Activated T-helper 17 cell treated with anti-CD3 and anti-CD28 coated beads, Interleukin-2, amount 50 U/mL, for 72 hours (primary cell): ENCODE measurements at regions not wholly inside any gene's neighbourhood (a gene's known extent, or its start where the extent isn't known, plus 50 kb on each side); places are given as distances from the start of the nearest gene placed in this dataset.

ENCODE experiments used
- ATAC-seq: fragments of 150-1000 bp; cut with Tn5 transposase; replicated peaks from 2 replicates; pipeline ENCODE4 v1.10.0; 2021; ENCODE audit warnings: mild to moderate bottlenecking, moderate library complexity
- H3K27ac Mint-ChIP-seq: one replicate; pipeline ENCODE4 v1.8.0; 2022; ENCODE audit warnings: mixed read lengths
- H3K27me3 Mint-ChIP-seq: one replicate; pipeline ENCODE4 v1.8.0; 2022; ENCODE audit warnings: mixed read lengths
- H3K36me3 Mint-ChIP-seq: one replicate; pipeline ENCODE4 v1.8.0; 2022; ENCODE audit warnings: low read depth, mild to moderate bottlenecking, mixed read lengths
- H3K4me1 Mint-ChIP-seq: one replicate; pipeline ENCODE4 v1.8.0; 2022; ENCODE audit warnings: mixed read lengths
- H3K4me3 Mint-ChIP-seq: one replicate; pipeline ENCODE4 v1.8.0; 2022; ENCODE audit warnings: mild to moderate bottlenecking, mixed read lengths
- H3K9me3 Mint-ChIP-seq: one replicate; pipeline ENCODE4 v1.8.0; 2022; ENCODE audit warnings: mixed read lengths

GRCh38 chr5:33306758-33307157 is 134.0 kb upstream of the TARS1 start:
- ATAC-seq, result no peak
- Mint-ChIP-seq H3K4me1 (no peaks in the 10 kb centered on the region), H3K9me3 (peaks cover 4% of the 10 kb centered on the region), H3K36me3 (no peaks in the 10 kb centered on the region), H3K4me3 (no peak overlapping the region), H3K27me3 (peaks cover 5% of the 10 kb centered on the region), H3K27ac (no peak overlapping the region)

- Mint-ChIP-seq H3K36me3 (no peaks in the 10 kb centered on the region), H3K27me3 (peaks cover 5% of the 10 kb centered on the region), H3K4me1 (no peaks in the 10 kb centered on the region), H3K27ac (no peak overlapping the region), H3K9me3 (peaks cover 4% of the 10 kb centered on the region), H3K4me3 (no peak overlapping the region)
- ATAC-seq, result no peak
These were observed 132.2 kb upstream of the TARS1 start for GRCh38 chr5:33308586-33308985.

- Mint-ChIP-seq H3K27me3 (peaks cover 5% of the 10 kb centered on the region), H3K27ac (no peak overlapping the region), H3K4me1 (no peaks in the 10 kb centered on the region), H3K4me3 (no peak overlapping the region), H3K9me3 (peaks cover 4% of the 10 kb centered on the region), H3K36me3 (no peaks in the 10 kb centered on the region)
- ATAC-seq, result no peak
These were observed 131.7 kb upstream of the TARS1 start for GRCh38 chr5:33309068-33309467.

GRCh38 chr5:33309536-33310345 is 131.0 kb upstream of the TARS1 start:
- Mint-ChIP-seq H3K27ac (no peak overlapping the region), H3K4me3 (no peak overlapping the region)
- ATAC-seq, result no peak

GRCh38 chr5:33310451-33310850 is 130.3 kb upstream of the TARS1 start:
- peaks cover 3% of the 10 kb centered on the region for H3K9me3 Mint-ChIP-seq
- no peaks in the 10 kb centered on the region for H3K36me3 Mint-ChIP-seq
- H3K27me3 Mint-ChIP-seq, result peaks cover 4% of the 10 kb centered on the region
- no peaks in the 10 kb centered on the region for H3K4me1 Mint-ChIP-seq
- no peak for ATAC-seq
- H3K27ac Mint-ChIP-seq, result no peak overlapping the region
- H3K4me3 Mint-ChIP-seq, result no peak overlapping the region

More at GRCh38 chr5:33309536-33310345, 131.0 kb upstream of the TARS1 start:
- Mint-ChIP-seq H3K9me3 (peaks cover 4% of the 10 kb centered on the region), H3K27me3 (peaks cover 5% of the 10 kb centered on the region), H3K4me1 (no peaks in the 10 kb centered on the region), H3K36me3 (no peaks in the 10 kb centered on the region)

- Mint-ChIP-seq H3K36me3 (no peaks in the 10 kb centered on the region), H3K27ac (no peak overlapping the region), H3K27me3 (no peaks in the 10 kb centered on the region), H3K4me3 (no peak overlapping the region), H3K9me3 (no peaks in the 10 kb centered on the region), H3K4me1 (no peaks in the 10 kb centered on the region)
- peak; percentile 45 for ATAC-seq
These were observed 128.9 kb upstream of the TARS1 start for GRCh38 chr5:33311893-33312292.

- Mint-ChIP-seq H3K36me3 (no peaks in the 10 kb centered on the region), H3K4me3 (no peak overlapping the region), H3K9me3 (no peaks in the 10 kb centered on the region), H3K4me1 (no peaks in the 10 kb centered on the region), H3K27ac (no peak overlapping the region), H3K27me3 (no peaks in the 10 kb centered on the region)
- ATAC-seq, result no peak
These were observed 127.9 kb upstream of the TARS1 start for GRCh38 chr5:33312571-33313549.

GRCh38 chr5:33315189-33315588 is 125.6 kb upstream of the TARS1 start:
- no peaks in the 10 kb centered on the region for H3K9me3 Mint-ChIP-seq
- H3K27me3 Mint-ChIP-seq, result no peaks in the 10 kb centered on the region
- no peak overlapping the region for H3K4me3 Mint-ChIP-seq
- H3K36me3 Mint-ChIP-seq, result no peaks in the 10 kb centered on the region
- H3K27ac Mint-ChIP-seq, result no peak overlapping the region
- no peaks in the 10 kb centered on the region for H3K4me1 Mint-ChIP-seq
- ATAC-seq, result no peak

- Mint-ChIP-seq H3K9me3 (no peaks in the 10 kb centered on the region), H3K4me3 (no peak overlapping the region), H3K4me1 (no peaks in the 10 kb centered on the region), H3K27ac (no peak overlapping the region), H3K27me3 (no peaks in the 10 kb centered on the region), H3K36me3 (no peaks in the 10 kb centered on the region)
- ATAC-seq, result peak; percentile 34
These were observed 124.0 kb upstream of the TARS1 start for GRCh38 chr5:33316773-33317172.

GRCh38 chr5:33317271-33317670 is 123.5 kb upstream of the TARS1 start:
- Mint-ChIP-seq H3K27ac (no peak overlapping the region), H3K27me3 (no peaks in the 10 kb centered on the region), H3K9me3 (no peaks in the 10 kb centered on the region), H3K36me3 (no peaks in the 10 kb centered on the region), H3K4me1 (no peaks in the 10 kb centered on the region), H3K4me3 (no peak overlapping the region)
- ATAC-seq, result peak; percentile 34

GRCh38 chr5:33319151-33319550 is 121.6 kb upstream of the TARS1 start:
- H3K36me3 Mint-ChIP-seq, result no peaks in the 10 kb centered on the region
- no peaks in the 10 kb centered on the region for H3K4me1 Mint-ChIP-seq
- no peaks in the 10 kb centered on the region for H3K9me3 Mint-ChIP-seq
- H3K27ac Mint-ChIP-seq, result no peak overlapping the region
- ATAC-seq, result no peak
- no peak overlapping the region for H3K4me3 Mint-ChIP-seq
- H3K27me3 Mint-ChIP-seq, result no peaks in the 10 kb centered on the region

GRCh38 chr5:33319841-33320240 is 120.9 kb upstream of the TARS1 start:
- Mint-ChIP-seq H3K9me3 (no peaks in the 10 kb centered on the region), H3K4me1 (no peaks in the 10 kb centered on the region), H3K4me3 (no peak overlapping the region)

GRCh38 chr5:33321026-33321425 is 119.7 kb upstream of the TARS1 start:
- Mint-ChIP-seq H3K4me3 (no peak overlapping the region), H3K27me3 (no peaks in the 10 kb centered on the region), H3K36me3 (no peaks in the 10 kb centered on the region), H3K9me3 (no peaks in the 10 kb centered on the region), H3K4me1 (no peaks in the 10 kb centered on the region), H3K27ac (no peak overlapping the region)
- no peak for ATAC-seq

More at GRCh38 chr5:33319841-33320240, 120.9 kb upstream of the TARS1 start:
- Mint-ChIP-seq H3K36me3 (no peaks in the 10 kb centered on the region), H3K27ac (no peak overlapping the region), H3K27me3 (no peaks in the 10 kb centered on the region)
- ATAC-seq, result no peak

- peaks cover 4% of the 10 kb centered on the region for H3K27me3 Mint-ChIP-seq
- H3K27ac Mint-ChIP-seq, result no peak overlapping the region
- no peaks in the 10 kb centered on the region for H3K4me1 Mint-ChIP-seq
- H3K9me3 Mint-ChIP-seq, result no peaks in the 10 kb centered on the region
- no peak for ATAC-seq
- H3K4me3 Mint-ChIP-seq, result no peak overlapping the region
- no peaks in the 10 kb centered on the region for H3K36me3 Mint-ChIP-seq
These were observed 118.1 kb upstream of the TARS1 start for GRCh38 chr5:33322632-33323031.
